Right lobe of liver (tissue), 4 donors: ENCODE measurements at regions not wholly inside any gene's neighbourhood (a gene's known extent, or its start where the extent isn't known, plus 50 kb on each side); places are given as distances from the start of the nearest gene placed in this dataset.

Experiments used
- POLR2A ChIP-seq: fragments of 450-650 bp; IDR thresholded peaks from one replicate; pipeline ENCODE4 v1.6.1; 2017; ENCODE audit warnings: antibody characterized with exemption, mild to moderate bottlenecking
- TF ChIP-seq, protein P1 (sequence below), 4 donors: fragments of 200-600 bp in 3 of 4; fragments of 450-650 bp in 1 of 4; IDR thresholded peaks; one replicate each; pipeline versions ENCODE4 v1.5.1 to v1.8.0; 2016 to 2022; ENCODE audit warnings: antibody characterized with exemption in 4 of 4, mild to moderate bottlenecking in 2 of 4
- donor health status: DM: no; HTN: no; CAD: no.
- donor health status: DM: no; HTN: no; CAD: no.
- donor health status: DM: no; HTN: yes; CAD: no.

DNA sequence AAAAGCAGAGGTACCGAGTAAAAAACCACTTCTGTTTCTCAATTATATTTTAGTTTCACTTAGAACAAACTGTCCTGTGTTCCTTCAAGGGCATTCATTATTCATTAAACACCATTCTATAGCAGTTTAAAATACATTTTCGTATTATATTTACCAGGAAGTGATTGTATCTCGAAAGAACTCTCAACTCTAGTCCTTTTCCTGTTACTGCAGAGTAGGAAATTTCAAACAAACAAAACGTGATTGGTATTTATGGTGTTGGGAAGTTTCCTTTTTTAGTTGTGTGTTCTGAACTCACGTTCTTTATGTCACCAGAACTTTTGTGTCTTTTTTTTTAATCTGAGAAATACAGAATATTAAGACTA, 139.5 kb upstream of the BTBD3 start:
- TF ChIP-seq, protein P1, sequence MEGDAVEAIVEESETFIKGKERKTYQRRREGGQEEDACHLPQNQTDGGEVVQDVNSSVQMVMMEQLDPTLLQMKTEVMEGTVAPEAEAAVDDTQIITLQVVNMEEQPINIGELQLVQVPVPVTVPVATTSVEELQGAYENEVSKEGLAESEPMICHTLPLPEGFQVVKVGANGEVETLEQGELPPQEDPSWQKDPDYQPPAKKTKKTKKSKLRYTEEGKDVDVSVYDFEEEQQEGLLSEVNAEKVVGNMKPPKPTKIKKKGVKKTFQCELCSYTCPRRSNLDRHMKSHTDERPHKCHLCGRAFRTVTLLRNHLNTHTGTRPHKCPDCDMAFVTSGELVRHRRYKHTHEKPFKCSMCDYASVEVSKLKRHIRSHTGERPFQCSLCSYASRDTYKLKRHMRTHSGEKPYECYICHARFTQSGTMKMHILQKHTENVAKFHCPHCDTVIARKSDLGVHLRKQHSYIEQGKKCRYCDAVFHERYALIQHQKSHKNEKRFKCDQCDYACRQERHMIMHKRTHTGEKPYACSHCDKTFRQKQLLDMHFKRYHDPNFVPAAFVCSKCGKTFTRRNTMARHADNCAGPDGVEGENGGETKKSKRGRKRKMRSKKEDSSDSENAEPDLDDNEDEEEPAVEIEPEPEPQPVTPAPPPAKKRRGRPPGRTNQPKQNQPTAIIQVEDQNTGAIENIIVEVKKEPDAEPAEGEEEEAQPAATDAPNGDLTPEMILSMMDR (IDR thresholded peaks at IDR 0.05), result no peak
- TF ChIP-seq POLR2A, result no peak
